ENCODE measurements at regions not wholly inside any gene's neighbourhood (a gene's known extent, or its start where the extent isn't known, plus 50 kb on each side); places are given as distances from the start of the nearest gene placed in this dataset.

- TF ChIP-seq OSR2 (tag by site-specific recombination; IDR thresholded peaks at IDR 0.05) (no peak), CTCF (tag by site-specific recombination; IDR thresholded peaks at IDR 0.05) (no peak), HOXC10 (CRISPR knock-in tag; IDR thresholded peaks at IDR 0.05) (no peak), ZNF747 (tag by site-specific recombination; IDR thresholded peaks at IDR 0.05) (no peak), ZNF274 (IDR thresholded peaks at IDR 0.05; ENCODE audit: low read length) (no peak), ZNF274 (tag by site-specific recombination; IDR thresholded peaks at IDR 0.05; ENCODE audit: borderline replicate concordance) (no peak), SP2 (tag by site-specific recombination; IDR thresholded peaks at IDR 0.05) (no peak), ZBTB7A (tag by site-specific recombination; IDR thresholded peaks at IDR 0.05; ENCODE audit: low read depth) (no peak)
- TF ChIP-seq, protein P1, sequence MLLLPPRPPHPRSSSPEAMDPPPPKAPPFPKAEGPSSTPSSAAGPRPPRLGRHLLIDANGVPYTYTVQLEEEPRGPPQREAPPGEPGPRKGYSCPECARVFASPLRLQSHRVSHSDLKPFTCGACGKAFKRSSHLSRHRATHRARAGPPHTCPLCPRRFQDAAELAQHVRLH (tag by site-specific recombination; IDR thresholded peaks at IDR 0.05): no peak
Observed at GRCh38 chr6:84340422-84340821, 113.0 kb upstream of the CEP162 start.

All from HEK293 (cell line).